ENCODE measurements at regions not wholly inside any gene's neighbourhood (a gene's known extent, or its start where the extent isn't known, plus 50 kb on each side); places are given as distances from the start of the nearest gene placed in this dataset.

DNA sequence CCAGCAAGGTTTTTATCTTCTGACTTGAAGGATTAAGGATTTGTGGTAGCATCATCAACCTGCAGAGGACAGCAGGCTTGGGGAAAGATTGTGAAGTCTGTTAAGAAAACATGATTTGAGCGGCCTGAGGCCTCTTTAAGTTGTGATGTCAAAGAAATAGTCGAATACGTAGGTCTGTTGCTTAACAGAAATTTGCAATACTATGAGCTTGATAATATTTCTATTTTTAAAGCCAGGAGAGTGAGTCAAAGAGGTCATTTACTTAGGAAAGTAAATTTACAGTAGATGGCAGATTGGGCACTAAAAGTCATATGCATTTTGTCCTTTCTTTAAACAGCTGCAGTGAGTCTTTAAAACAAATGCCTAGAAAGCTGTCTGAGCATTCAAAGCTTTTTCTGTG is 336.3 kb downstream of the DIPK2A start:
- no peak for DNase-seq

DNA sequence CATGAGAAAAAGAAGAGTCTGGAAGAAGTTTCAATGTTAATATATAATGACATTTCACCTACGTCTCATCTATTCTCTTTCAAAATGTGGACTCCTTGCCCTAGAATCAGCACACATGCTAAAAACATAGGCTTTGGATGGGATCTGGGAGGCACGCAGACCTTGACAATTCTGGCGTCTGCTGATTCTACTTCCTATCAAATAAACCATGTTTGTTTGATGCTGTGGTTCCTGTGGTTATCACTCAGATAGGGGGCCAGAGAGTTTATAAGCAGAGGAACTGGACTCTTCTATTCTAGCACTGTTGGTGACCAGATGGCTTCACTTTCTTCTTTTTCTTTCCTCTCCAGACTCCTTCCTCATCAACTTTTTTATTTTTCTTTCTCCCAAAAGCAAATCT is 336.8 kb downstream of the DIPK2A start:
- DNase-seq = no peak

DNA sequence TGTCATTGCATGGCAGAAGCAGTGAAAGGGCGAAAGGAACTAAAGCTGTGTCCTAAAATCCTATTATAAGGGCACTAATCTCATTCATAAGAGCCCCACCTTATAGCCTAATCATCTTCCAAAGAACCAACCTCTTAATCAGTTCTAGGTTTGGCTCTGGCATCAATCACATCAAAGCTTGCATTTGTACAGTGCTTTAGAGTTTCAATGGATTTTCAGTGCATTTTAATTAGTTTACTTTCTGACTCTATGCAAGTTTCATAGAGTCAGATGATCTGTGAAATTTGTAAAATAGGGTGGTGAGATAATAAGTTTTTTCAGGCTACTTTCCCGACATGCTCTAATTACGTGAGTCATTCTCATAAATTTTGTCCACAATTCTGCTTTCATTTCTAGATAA is 341.1 kb downstream of the DIPK2A start:
- no peak for DNase-seq

DNA sequence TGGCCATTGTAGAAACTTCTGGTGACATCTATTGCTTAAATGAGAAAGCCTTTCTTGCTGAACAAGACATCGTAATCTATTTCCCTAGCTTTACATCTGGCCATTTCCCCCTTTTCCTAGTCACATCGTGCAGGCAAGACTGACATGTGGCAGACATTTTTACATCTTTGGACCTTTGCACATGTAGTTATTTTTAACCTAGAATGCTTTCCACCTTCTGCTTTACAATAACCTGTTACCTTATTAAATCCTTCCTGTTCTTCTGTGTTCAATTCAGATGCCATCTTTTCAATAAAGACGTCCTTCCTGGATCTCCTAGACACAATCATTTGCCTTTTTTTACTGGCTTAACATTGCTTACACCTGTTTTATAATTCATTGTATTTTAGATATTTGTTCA is 343.3 kb downstream of the DIPK2A start:
- DNase-seq = no peak

DNA sequence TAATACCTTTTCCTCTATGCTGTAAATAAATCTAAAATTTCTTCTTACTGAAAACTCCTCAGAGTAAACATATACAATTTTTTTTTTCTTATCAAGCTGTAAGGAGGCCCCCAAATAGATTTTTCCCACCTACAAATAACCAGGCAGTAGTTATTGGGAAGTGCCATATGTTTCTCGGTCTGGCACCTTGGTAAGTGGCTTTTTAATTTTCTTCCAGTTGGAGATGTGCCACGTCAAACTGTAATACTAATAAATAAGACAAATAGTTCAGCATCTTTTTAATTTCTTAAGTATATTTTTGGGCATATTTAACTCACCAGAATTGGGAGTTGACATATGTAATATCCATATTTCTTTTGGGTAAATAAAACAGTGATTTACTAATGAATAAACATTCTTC is 346.3 kb downstream of the DIPK2A start:
- DNase-seq = no peak

DNA sequence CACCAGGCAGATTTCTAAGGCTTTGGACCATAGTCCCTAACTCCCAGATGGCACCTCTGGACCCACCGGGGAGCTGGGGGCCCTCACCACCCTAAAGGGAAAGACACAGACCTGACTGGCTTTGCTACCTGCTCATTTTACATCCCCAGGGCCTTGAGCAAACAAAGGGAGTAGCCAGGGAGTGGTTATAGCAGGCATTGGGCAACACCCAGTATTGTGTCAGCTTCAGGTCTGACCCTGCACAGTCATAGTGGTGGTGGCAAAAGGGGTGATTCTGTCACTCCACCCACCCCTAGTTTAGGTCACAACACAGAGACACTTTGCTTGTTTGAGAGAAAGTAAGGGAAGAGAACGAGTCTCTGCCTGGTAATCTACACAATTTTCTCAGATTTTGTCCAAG is 352.5 kb downstream of the DIPK2A start:
- DNase-seq = peak; percentile 30 to 47 (median 30)

DNA sequence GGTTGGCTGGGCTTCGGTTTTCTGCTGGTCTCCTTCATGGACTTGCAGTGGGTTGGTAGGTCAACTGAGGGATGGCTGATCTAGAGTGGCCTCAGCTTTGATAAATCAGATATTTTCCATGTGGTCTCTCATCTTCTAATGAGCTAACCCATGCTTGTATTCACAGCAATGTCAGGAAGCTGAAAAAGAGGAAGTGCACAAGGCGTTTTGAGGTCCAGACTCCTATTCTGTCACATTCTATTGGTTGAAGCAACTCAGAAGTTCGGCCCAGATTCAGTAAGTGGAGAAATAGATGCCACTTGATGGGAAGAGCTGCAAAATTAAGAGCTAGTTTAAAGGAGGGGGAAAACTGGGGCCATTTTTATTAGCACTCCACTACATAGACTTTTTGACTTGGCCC is 361.2 kb downstream of the DIPK2A start:
- DNase-seq = peak in 1 of 3 donors; percentile 12

DNA sequence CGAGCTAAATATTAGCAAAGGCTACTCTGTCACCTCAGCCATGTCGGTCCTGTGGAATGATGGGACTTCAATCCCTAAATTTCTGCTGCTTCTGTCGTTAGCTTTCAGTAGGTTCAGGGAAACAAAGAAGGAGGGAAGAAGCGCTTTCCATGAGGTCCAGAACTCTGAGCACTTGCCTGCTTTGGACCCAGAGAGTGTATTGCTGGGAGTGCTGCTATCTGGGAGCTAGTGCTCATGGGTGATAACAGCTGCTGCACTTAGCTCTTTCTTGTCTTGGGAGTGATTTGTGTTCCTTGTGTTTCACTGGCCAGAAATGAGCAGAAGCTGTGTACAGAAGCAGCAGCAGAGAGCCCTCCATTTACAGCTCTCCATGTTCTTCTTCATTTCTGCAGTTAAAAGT is 369.8 kb downstream of the DIPK2A start:
- no peak for DNase-seq

DNA sequence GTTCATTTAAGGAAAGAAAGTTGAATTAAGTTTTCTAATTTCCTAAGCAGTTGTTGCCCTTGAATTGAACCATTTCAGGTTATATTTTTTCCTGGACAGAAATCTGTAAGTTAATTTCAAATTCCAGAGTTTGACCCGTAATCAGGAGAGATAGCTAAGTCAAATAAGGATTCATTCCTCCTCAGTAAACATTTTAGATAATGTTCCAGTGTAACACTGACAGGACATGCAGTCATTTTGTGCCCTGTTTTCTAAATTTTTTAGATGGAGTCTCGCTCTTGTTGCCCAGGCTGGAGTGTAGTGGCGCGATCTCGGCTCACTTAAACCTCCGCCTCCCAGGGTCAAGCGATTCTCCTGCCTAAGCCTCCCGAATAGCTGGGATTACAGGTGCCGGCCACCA is 371.7 kb downstream of the DIPK2A start:
- no peak for DNase-seq

DNA sequence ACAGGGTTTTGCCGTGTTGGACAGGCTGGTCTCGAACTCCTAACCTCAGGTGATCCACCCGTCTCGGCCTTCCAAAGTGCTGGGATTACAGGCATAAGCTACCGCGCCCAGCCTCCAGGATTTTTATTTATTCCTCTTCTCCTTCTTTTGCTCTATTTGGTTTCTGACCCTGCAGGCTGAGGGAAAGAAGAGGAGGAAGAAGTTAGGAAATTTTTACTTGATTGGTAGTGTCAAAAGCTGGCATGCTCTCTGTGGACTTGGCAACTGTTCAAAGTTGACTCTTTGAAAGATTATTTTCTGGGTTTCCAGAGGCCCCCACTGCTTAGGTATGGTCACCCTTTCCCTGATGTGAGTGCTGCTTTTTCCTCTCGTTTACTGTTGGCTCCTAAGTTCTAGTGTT is 372.2 kb downstream of the DIPK2A start:
- DNase-seq = no peak

DNA sequence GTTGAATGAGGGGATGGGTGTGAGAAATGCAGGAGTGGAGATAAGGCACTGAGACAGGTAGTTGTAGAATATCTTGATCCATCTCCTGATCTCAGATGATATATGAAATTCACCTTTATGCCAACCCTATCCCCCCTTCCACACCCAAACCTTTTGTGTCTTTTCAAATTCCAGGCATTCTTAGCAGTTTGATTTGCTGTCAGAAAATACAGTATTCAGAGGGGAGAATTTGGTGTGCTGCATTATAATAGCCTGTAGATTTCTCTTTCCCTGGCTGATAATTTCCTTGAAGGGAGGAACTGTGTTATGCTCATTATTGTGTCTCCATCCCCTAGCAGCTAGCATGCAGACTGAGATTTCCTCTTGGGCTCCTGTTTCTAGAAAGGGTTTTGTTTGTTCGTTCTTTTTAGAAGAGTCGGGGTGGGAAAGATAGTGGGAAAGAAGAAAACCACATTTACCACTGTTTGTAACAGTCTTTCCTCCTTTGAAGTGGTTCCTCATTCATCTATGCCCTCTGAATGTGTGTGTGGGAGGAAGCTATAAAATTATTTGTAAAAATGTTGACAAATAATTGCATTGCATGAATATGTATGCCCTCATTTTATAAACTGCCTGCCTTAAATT is 373.4 kb downstream of the DIPK2A start:
- peak in 2 of 3 donors; percentile 18 to 29 for DNase-seq

DNA sequence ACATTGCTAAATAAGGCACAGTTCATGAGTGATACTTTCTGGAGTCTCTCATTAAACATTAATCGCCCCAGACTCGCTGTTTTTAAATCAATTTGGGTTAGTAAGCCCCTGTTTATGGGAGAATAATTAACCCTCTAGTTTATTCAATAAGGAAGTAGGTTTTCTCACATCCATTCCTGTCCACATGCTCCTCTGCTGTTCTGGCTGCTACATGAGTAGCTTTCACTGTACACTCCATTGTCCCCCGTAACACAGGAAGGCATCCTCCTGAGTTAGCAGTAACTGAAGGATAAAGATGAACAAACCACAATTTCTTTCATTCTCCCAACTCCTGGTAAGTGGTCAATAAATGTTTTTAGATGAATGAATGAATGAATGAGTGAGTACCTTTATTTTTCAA is 378.5 kb downstream of the DIPK2A start:
- DNase-seq = no peak

DNA sequence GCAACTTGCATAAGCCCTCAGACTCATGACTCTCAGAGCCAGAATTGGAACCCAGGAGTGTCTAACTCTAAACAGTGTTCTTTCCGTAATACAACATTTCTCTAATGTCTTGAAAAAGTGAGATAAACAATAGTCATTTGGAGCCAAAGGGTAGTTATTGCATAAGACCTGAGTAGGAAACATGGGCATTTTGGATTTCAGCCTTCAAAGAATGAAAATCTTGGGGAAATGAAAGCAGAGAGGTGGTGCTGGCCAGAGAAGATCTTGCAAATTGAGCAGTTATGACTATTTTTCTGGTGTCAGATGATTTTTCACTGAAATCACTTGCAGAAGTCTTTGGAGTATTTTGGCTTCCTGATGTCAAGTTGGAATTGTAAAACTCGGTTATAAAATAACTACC is 379.4 kb downstream of the DIPK2A start:
- DNase-seq = peak; percentile 14 to 51 (median 48)

DNA sequence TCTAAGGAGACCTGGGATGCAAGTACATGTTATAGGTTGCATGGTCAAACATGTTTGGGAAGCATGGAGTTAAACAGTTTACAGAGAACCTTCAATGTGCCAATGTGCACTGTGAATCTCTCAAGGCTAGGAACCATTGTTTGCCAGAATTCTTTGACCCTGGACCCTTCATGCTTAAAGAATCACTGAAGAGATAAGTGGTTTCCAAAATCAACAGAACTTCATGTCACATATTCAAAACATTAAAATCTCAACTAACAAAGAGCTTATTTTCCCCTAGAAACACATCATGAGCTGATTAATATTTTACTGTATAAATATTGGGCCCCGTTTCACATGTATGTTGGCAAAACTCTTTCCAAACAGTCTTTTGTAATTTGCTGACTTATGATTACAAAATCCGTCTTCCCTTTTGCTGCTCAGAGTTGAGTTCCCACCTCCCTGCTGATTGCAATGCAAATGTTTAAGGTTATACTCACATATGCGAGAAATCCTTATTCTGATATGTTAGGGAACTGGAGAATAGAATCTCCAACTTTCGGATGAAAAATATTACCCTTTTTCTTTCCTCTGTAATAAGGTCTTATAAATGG is 380.2 kb downstream of the DIPK2A start:
- peak in 2 of 3 donors; percentile 28 to 47 for DNase-seq

DNA sequence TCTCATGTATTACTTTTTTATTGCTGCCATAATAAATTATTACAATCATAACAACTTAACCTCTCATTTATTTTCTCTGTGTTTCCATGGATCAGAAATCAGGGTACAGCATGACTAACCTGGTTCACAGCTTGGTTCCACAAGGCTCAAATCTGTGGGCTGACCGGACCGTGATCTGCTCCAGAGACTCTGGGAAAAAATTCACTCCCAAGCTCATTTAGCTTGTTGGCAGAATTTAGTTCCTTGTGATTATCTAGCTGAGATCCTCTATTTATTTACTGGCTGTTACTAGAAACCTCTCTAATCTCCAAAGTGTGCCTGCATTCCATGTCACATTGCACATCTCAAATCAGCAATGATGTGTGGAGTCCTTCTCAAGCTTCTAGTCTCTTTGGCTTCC is 386.6 kb downstream of the DIPK2A start:
- no peak for DNase-seq

DNA sequence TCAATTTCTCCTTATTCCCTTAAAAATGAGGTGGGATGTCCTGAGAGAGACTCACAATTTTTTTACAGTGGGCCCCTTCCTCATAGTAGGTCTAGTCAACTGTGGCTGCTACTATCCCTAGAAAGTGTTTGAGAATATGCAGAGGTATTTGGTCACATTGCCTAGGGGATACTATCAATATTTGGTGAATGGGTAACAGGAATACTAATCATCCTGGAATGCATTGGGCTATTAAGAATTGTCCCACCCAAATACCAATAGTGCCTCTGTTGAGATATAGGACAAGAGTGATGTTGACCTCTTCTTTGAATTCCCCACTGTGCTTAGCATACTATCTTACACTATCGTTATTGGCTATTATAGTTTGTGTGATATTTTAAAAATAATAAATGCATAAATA is 389.4 kb downstream of the DIPK2A start:
- no peak for DNase-seq

DNA sequence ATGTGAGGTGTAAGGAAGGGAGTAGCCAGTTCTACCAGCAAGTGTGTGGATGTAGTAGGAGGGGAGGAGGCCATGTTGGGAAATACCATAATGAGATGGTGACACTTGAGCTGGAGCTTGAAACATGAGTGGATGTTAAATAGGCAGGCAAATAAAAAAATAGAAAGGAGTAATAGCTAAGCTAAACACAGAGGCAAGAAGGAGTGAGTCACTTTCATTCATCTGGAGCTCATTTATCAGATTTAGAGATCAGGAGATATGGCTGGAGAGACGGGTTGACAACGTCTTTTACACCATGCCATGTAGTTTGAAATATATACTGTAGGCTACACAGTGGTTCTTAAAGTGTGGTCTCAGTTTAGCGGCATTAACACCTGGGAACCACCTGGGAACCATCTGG is 390.5 kb downstream of the DIPK2A start:
- no peak for DNase-seq

DNA sequence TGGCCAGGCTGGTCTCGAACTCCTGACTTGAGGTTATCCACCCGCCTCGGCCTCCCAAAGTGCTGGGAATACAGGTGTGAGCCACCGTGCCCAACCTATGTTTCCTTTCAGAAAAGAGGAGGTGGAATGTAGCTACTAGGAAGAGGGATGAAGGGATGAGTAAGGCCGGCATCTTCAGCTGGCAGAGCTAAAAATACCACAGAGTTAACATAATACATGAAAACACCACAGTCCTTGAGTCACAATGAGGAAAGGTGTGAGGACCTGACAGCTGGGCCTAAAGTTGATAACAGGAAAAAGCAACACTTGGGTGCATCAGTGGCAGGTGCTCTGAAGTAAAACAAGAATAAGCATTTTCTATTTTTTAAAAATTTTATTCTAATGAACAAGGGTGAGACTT is 392.2 kb downstream of the DIPK2A start:
- no peak for DNase-seq

DNA sequence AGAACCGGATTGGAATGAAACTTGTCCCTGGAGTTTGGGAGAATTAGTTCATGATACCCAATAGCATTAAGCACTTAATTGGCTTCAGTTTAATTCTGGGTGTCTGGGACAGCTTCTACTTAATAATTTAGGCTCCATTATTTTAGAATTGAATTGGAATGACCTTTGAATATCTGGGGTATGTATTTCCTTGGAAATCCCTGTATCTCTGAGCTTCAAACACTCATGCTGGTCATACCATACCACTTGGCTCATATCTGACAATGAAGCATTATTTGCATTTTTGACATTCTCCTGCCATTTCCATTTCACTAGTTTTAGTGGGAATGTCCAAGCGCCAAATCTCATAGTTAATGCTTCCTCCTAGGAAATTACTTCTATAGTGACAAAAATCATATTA is 393.1 kb downstream of the DIPK2A start:
- no peak for DNase-seq

DNA sequence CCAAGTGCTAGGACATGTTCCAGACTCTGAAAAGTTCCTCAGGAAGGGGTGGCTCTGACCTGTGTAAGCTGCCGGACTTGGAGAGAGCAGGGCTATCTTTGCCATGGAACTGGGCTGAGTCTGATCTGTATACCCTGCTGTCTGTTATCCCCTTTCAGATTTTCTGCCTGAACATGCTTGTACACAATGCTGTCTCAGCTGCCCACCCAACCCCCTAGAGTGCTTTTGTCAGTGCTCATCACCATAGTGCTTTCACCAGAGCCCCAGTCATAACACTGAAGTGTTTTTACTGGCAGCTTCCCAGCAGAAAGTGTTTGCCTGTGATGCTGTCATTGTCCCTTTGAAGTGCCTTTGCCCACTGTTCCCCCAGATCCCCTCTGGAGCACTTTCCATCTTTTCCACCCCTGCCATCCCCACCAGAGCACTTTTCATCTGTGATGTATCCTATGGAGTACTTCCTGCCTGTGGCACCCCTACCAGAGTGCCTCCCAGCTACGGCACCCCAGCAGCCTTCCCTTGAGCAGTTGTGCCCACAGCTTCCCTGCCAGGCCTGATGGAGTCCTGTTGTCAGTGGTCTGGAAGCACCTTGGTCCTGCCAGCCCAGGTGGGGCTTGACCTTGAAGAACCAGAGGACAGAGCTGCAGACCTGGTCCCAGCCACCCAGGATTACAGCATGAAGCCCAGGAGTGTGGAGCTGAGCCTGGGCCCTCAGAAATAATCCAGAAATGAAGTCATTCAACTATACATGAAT is 397.7 kb downstream of the DIPK2A start:
- no peak for DNase-seq

DNA sequence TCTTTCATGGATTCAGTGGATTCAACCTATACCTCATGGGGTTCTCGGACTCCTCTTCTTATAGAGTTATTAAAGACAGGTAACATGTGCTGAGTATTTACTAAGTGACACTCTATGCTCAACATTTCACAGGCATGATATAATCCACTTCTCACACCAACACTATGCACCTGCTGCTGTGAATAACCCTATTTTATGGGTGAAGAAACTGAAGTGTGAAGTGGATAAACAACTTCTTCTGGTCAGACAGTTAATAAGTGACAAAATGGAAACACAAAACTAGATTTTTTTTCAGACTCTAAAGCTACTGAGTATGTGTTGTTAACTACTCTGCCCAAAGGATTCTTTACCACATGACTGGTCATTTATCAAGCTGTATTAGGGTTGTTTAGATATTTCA is 403.5 kb downstream of the DIPK2A start:
- no peak for DNase-seq

DNA sequence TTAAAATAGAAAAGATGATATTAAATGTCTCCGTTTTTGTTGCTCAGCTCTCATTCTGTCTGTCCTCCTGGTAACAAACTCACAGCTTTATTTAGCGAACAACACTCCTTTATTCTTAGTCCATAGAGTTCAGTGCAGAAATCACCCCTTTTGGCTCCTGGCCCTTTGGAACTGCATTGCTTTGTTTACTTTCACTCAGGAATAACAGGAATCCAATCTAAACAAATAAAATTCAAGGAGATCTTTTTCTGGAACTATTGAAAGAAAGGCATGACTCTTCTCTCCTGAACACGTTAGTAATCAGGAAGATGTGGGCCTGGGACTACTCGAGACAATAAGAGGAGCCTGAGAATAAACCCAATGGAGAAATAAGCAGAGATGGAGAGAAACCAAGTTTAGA is 409.2 kb downstream of the DIPK2A start:
- no peak for DNase-seq

DNA sequence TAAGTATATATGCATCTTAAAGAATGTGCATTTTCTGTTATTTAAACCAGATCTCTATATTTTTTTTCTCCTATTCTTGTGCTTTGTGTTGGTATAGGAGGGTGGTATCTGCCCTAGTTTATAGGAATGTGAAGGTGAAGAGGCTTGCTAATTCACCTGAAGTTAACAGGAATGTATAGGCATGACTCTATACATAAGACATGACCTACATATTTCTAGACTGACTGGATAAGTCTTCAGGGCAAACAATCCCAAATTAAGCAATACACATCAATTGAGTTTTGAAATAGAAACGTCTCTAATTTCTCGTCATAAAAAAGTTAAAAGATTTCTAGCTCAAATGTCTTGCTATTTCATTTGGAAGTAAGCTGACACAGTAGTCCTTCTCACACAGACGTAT is 410.0 kb downstream of the DIPK2A start:
- DNase-seq = no peak

DNA sequence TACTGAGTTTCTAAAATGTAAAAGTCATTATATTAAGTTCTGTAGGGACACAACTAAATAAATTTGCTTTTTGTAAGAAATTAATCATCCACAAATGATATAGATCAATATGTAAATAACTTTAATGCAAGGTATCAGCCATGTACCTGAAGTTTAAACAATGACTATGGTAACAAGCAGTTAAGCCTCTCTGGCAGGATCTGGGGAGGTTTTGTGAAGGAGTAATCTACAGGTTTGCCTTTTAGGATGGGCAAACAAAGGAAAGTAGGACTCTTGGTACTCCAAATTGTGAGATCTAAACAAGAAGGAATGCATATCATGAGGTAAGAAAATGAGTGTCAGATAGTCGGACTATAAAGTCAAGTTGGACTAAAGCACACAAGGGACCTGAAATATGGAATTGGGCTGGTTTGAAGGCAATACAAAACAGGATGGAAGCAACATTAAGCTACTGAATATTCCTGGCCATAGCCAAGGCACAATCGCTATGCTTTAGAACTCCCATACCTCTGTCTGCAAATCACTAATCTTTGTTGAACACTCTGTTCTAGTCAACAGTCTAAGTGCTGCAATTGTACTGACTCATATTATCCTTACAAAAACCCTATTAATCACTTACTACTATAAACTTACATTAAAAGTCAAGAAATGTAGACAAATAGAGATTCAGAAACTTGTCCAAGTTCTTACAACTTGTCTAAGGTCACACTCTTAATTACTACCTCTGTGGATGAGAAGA is 412.8 kb downstream of the DIPK2A start:
- DNase-seq = no peak

Data from suppressor macrophage treated with lipopolysaccharide for 1 hour (primary cell).